ENCODE measurements at regions not wholly inside any gene's neighbourhood (a gene's known extent, or its start where the extent isn't known, plus 50 kb on each side); places are given as distances from the start of the nearest gene placed in this dataset.

- TF ChIP-seq CTCF (IDR thresholded peaks at IDR 0.05) (no peak), POLR2A (IDR thresholded peaks at IDR 0.05) (no peak)
These were observed 227.7 kb upstream of the B3GAT1 start for GRCh38 chr11:134639586-134640330.

Data from thyroid gland (tissue), 4 donors.